Fibroblast of mammary gland (primary cell): ENCODE measurements at regions not wholly inside any gene's neighbourhood (a gene's known extent, or its start where the extent isn't known, plus 50 kb on each side); places are given as distances from the start of the nearest gene placed in this dataset.
"Not testable (repeated sequence)": the region's sequence is repeated elsewhere in the genome, so short reads cannot be mapped to it uniquely, and the experiment has no call there.

Experiments used
- DNase-seq: peaks from one replicate; pipeline ENCODE4 v3.0.0-alpha.2; 2010; ENCODE audit warnings: low read depth
- H3K4me3 ChIP-seq: 2 replicates; pipeline ENCODE4 v1.5.1; 2011; ENCODE audit warnings: low read depth, mild to moderate bottlenecking, low read length, moderate library complexity; ENCODE audit not compliant: control insufficient read depth
- TF ChIP-seq, protein P1 (sequence below): conservative IDR thresholded peaks from 2 replicates; pipeline ENCODE4 v1.5.1; 2011; ENCODE audit warnings: low read depth, low read length, inconsistent platforms; ENCODE audit not compliant: control insufficient read depth, insufficient read depth

DNA sequence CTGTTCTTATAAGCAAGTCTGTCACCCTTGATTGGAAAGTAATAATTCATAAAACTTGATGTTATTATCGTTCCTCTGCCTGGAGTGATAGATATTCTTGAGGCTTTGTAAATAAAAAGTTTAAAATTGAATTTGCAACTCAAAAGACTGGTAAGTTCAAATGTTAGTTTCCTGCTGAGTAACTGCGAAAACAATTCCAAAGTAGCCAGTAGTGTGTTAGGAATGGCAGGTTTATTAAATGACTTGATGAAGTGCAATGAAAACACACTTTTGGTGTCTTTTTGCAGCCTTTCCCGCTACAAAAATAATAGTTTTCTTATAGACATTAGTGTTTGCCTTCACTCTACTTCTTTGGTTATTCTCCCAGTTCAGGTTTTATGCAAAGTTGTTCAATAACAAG is 299.3 kb downstream of the DLEU7 start:
- no peak for DNase-seq
- H3K4me3 ChIP-seq, result no peak overlapping the region
- TF ChIP-seq, protein P1, sequence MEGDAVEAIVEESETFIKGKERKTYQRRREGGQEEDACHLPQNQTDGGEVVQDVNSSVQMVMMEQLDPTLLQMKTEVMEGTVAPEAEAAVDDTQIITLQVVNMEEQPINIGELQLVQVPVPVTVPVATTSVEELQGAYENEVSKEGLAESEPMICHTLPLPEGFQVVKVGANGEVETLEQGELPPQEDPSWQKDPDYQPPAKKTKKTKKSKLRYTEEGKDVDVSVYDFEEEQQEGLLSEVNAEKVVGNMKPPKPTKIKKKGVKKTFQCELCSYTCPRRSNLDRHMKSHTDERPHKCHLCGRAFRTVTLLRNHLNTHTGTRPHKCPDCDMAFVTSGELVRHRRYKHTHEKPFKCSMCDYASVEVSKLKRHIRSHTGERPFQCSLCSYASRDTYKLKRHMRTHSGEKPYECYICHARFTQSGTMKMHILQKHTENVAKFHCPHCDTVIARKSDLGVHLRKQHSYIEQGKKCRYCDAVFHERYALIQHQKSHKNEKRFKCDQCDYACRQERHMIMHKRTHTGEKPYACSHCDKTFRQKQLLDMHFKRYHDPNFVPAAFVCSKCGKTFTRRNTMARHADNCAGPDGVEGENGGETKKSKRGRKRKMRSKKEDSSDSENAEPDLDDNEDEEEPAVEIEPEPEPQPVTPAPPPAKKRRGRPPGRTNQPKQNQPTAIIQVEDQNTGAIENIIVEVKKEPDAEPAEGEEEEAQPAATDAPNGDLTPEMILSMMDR, result no peak

DNA sequence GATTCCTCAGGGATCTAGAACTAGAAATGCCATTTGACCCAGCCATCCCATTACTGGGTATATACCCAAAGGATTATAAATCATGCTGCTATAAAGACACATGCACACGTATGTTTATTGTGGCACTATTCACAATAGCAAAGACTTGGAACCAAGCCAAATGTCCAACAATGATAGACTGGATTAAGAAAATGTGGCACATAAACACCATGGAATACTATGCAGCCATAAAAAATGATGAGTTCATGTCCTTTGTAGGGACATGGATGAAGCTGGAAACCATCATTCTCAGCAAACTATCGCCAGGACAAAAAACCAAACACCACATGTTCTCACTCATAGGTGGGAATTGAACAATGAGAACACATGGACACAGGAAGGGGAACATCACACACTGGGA is 296.3 kb downstream of the DLEU7 start:
- DNase-seq, H3K4me3 ChIP-seq: not testable (repeated sequence)

- DNase-seq, result no peak
- TF ChIP-seq, protein P1, result no peak
- no peak overlapping the region for H3K4me3 ChIP-seq
These were observed 294.9 kb downstream of the DLEU7 start for GRCh38 chr13:50548586-50548985.

GRCh38 chr13:50549221-50549942 is 294.1 kb downstream of the DLEU7 start:
- no peak for DNase-seq
- no peak overlapping the region for H3K4me3 ChIP-seq
- TF ChIP-seq, protein P1, result no peak

DNA sequence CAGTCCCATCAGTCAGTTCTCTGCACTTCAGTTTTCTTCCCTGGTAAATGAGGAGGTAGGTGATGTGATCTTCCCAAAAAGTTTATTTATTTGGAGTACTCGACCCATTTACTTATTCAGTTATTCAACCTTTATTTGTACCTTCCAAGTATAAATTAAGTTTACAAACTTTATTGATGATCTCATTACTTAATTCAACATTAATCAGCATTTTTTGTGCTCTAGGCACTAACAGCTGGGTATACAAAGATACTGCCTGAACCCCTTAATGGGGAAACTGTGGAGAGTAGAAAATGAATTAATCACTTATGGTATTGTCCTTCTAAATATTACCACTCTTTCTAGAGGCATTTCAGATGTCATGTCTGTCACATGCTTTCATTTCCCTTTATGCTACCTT is 293.3 kb downstream of the DLEU7 start:
- no peak overlapping the region for H3K4me3 ChIP-seq
- TF ChIP-seq, protein P1, result no peak
- no peak for DNase-seq

GRCh38 chr13:50552424-50552966 is 291.0 kb downstream of the DLEU7 start:
- H3K4me3 ChIP-seq, result no peak overlapping the region
- TF ChIP-seq, protein P1, result no peak
- DNase-seq, result peak; percentile 33

DNA sequence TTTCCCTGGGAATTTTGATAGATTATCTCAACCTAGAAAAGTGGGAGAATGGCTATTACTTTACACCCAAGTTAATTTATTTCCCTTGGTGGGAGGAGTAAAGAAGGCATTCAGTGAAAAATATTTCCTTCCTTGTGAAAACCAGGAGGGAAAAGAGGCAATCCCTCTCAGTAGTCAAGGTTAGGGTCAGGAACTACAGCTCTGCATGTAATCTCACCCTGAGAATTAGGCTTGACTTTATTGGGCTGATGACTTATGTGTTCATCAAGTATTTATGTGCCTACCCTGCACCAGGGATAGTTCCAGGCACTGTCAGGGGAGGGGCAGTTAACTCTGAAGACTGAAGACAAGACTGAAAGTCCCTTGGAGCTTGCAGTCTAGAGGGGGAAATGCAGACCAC is 281.8 kb downstream of the DLEU7 start:
- TF ChIP-seq, protein P1, result no peak
- no peak overlapping the region for H3K4me3 ChIP-seq
- DNase-seq, result no peak
